ENCODE measurements at regions not wholly inside any gene's neighbourhood (a gene's known extent, or its start where the extent isn't known, plus 50 kb on each side); places are given as distances from the start of the nearest gene placed in this dataset.

GRCh38 chr10:131788386-131788785 is 112.4 kb upstream of the PPP2R2D start:
- TF ChIP-seq CTCF (IDR thresholded peaks at IDR 0.05) (no peak), POLR2A (IDR thresholded peaks at IDR 0.05) (no peak)

Data from thyroid gland (tissue), 4 donors.